ENCODE measurements at regions not wholly inside any gene's neighbourhood (a gene's known extent, or its start where the extent isn't known, plus 50 kb on each side); places are given as distances from the start of the nearest gene placed in this dataset.

DNA sequence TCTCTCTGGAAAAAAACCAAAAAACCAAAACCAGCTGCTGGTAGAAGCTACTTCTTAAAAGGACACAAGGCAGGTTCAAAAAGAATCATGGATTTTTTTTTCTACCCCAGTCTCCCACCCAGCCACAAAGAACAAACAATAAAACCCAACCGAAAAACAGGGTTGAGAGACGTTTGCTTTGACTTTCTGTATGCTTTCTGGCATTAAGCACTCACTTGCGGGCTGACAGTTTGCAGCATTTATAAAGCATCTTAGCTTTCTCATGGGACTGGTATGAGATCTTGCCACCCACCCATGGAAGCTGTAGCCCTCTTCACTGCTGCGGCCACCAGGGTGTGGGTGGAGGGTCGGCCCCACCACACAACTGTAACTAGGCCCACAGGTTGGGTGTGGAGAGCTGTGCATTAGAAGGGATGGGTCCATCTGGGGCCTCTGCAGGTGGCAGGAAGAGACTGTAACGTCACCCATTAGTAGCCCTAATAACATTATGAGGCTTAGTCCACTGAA, 165.7 kb downstream of the RHOU start:
- TF ChIP-seq, protein P1, sequence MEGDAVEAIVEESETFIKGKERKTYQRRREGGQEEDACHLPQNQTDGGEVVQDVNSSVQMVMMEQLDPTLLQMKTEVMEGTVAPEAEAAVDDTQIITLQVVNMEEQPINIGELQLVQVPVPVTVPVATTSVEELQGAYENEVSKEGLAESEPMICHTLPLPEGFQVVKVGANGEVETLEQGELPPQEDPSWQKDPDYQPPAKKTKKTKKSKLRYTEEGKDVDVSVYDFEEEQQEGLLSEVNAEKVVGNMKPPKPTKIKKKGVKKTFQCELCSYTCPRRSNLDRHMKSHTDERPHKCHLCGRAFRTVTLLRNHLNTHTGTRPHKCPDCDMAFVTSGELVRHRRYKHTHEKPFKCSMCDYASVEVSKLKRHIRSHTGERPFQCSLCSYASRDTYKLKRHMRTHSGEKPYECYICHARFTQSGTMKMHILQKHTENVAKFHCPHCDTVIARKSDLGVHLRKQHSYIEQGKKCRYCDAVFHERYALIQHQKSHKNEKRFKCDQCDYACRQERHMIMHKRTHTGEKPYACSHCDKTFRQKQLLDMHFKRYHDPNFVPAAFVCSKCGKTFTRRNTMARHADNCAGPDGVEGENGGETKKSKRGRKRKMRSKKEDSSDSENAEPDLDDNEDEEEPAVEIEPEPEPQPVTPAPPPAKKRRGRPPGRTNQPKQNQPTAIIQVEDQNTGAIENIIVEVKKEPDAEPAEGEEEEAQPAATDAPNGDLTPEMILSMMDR (IDR thresholded peaks at IDR 0.05) = no peak
- TF ChIP-seq POLR2AphosphoS5 (IDR thresholded peaks at IDR 0.05; ENCODE audit: low read depth, low read length) (no peak), SIN3A (IDR thresholded peaks at IDR 0.05; ENCODE audit: borderline replicate concordance, insufficient read depth, low read depth, low read length) (no peak), TCF7L2 (IDR thresholded peaks at IDR 0.05; ENCODE audit: low read depth, low read length) (no peak)
- TF ChIP-seq, protein P2, sequence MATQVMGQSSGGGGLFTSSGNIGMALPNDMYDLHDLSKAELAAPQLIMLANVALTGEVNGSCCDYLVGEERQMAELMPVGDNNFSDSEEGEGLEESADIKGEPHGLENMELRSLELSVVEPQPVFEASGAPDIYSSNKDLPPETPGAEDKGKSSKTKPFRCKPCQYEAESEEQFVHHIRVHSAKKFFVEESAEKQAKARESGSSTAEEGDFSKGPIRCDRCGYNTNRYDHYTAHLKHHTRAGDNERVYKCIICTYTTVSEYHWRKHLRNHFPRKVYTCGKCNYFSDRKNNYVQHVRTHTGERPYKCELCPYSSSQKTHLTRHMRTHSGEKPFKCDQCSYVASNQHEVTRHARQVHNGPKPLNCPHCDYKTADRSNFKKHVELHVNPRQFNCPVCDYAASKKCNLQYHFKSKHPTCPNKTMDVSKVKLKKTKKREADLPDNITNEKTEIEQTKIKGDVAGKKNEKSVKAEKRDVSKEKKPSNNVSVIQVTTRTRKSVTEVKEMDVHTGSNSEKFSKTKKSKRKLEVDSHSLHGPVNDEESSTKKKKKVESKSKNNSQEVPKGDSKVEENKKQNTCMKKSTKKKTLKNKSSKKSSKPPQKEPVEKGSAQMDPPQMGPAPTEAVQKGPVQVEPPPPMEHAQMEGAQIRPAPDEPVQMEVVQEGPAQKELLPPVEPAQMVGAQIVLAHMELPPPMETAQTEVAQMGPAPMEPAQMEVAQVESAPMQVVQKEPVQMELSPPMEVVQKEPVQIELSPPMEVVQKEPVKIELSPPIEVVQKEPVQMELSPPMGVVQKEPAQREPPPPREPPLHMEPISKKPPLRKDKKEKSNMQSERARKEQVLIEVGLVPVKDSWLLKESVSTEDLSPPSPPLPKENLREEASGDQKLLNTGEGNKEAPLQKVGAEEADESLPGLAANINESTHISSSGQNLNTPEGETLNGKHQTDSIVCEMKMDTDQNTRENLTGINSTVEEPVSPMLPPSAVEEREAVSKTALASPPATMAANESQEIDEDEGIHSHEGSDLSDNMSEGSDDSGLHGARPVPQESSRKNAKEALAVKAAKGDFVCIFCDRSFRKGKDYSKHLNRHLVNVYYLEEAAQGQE (IDR thresholded peaks at IDR 0.05; ENCODE audit: insufficient read depth in 1 of 2, low read depth in 2 of 2, low read length in 1 of 2) = no peak

Data from Panc1 (cell line).